Uterus (tissue), 2 donors: ENCODE measurements at regions not wholly inside any gene's neighbourhood (a gene's known extent, or its start where the extent isn't known, plus 50 kb on each side); places are given as distances from the start of the nearest gene placed in this dataset.

Experiments
- CTCF ChIP-seq, 4 experiments: fragments of 200-600 bp in 2 of 4; fragments of 450-650 bp in 2 of 4; sonication (generic) in 2 of 4; IDR thresholded peaks; one replicate each; pipeline ENCODE4 v1.5.1; 2016 to 2019; ENCODE audit warnings: antibody characterized with exemption in 4 of 4, mild to moderate bottlenecking in 2 of 4, moderate library complexity in 1 of 4
- POLR2A ChIP-seq, 2 donors: fragments of 450-650 bp; IDR thresholded peaks; one replicate each; pipeline ENCODE4 v1.6.1; 2016; ENCODE audit warnings: antibody characterized with exemption in 2 of 2, mild to moderate bottlenecking in 1 of 2, moderate library complexity in 1 of 2

- TF ChIP-seq POLR2A (IDR thresholded peaks at IDR 0.05) (no peak), CTCF (IDR thresholded peaks at IDR 0.05) (no peak)
Observed at GRCh38 chr6:169406804-169407203, 153.2 kb upstream of the THBS2 start.
